Naive thymus-derived CD8-positive, alpha-beta T cell (primary cell): ENCODE measurements at regions not wholly inside any gene's neighbourhood (a gene's known extent, or its start where the extent isn't known, plus 50 kb on each side); places are given as distances from the start of the nearest gene placed in this dataset.
A peak's percentile ranks its signal among the peaks of the same experiment; 100 is the strongest.
"Not testable (repeated sequence)": the region's sequence is repeated elsewhere in the genome, so short reads cannot be mapped to it uniquely, and the experiment has no call there.

Source experiments
- ATAC-seq, 2 donors: fragments of 150-1000 bp; cut with Tn5 transposase in 1 of 2; sonication (Bioruptor Pico), chemical (Tn5 transposase) in 1 of 2; 1 replicate in 1 of 2; 2 replicates in 1 of 2; pipeline ENCODE4 v1.10.0; 2021; ENCODE audit warnings: mild to moderate bottlenecking in 2 of 2, moderate library complexity in 2 of 2
- POLR2A ChIA-PET: fragments of 350-600 bp; sonication (Branson Sonifier 250); formaldehyde crosslinking; loops from one replicate; lab custom pipeline; 2021; ENCODE audit warnings: antibody characterized with exemption; lab: Charles Lee
- DNase-seq, 10 donors: peaks; one replicate each; pipeline versions ENCODE4 v3.0.0 to v3.0.0-alpha.2; 2020 to 2022
- H3K27ac Mint-ChIP-seq, 10 donors: one replicate each; pipeline ENCODE4 v1.8.0; 2020 to 2022; ENCODE audit warnings: mild to moderate bottlenecking in 10 of 10, mixed read lengths in 10 of 10, moderate library complexity in 4 of 10, inconsistent platforms in 1 of 10
- H3K27me3 Mint-ChIP-seq, 5 donors: one replicate each; pipeline ENCODE4 v1.8.0; 2021 to 2022; ENCODE audit warnings: mixed read lengths in 5 of 5
- H3K36me3 Mint-ChIP-seq, 3 donors: one replicate each; pipeline ENCODE4 v1.8.0; 2020 to 2022; ENCODE audit warnings: mixed read lengths in 3 of 3, mild to moderate bottlenecking in 2 of 3, inconsistent platforms in 1 of 3
- H3K4me1 Mint-ChIP-seq, 4 donors: one replicate each; pipeline ENCODE4 v1.8.0; 2021 to 2022; ENCODE audit warnings: mixed read lengths in 4 of 4
- H3K4me3 Mint-ChIP-seq, 10 donors: one replicate each; pipeline ENCODE4 v1.8.0; 2020 to 2022; ENCODE audit warnings: mild to moderate bottlenecking in 10 of 10, mixed read lengths in 10 of 10, moderate library complexity in 6 of 10, inconsistent platforms in 1 of 10
- H3K9me3 Mint-ChIP-seq, 9 donors: one replicate each; pipeline ENCODE4 v1.8.0; 2020 to 2022; ENCODE audit warnings: mixed read lengths in 9 of 9, mild to moderate bottlenecking in 3 of 9, inconsistent platforms in 1 of 9, moderate library complexity in 1 of 9

DNA sequence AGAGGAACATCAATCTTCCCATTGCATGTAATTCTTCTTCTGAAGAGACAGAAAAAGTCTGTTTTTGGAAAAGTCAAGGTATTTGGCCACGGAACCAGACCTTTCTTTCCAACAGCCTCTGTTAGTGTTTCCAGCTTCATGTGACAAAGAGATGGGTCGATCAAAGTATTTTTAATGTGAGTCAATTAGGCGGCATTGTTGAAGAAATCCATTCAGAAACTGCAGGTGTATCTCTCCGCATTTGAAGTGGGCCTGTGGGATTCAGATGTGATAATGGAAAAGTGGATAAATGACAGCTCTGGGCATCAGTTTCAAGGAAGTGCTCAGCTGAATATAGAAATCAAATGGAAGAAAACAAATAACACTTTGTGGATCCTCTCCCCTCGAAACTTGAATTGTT, 143.1 kb upstream of the CHL1 start:
- ATAC-seq, H3K36me3 Mint-ChIP-seq, H3K4me3 Mint-ChIP-seq, DNase-seq, H3K4me1 Mint-ChIP-seq, H3K27ac Mint-ChIP-seq, POLR2A ChIA-PET: not testable (repeated sequence)
- peaks cover 0 to 15% (median 6%) of the 10 kb centered on the region in 5 donors for H3K27me3 Mint-ChIP-seq
- H3K9me3 Mint-ChIP-seq = peaks cover 0 to 11% (median 4%) of the 10 kb centered on the region in 9 donors

DNA sequence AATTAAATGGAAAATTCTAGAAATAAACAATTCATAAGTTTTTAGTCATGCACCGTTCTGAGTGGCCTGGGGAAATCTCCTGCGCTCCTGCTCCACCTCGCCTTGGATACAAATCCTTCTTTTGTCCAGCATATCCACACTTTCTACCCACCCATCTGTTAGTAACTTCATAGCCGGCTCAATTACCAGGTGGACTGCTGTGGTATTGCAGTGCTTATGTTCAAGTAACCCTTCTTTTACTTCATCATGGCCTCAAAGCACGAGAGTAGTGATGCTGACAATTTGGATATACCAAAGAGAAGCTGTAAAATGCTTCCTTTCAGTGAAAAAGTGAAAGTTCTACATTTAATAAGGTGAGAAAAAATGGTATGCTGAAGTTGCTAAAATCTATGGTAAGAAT, 142.3 kb upstream of the CHL1 start:
- H3K9me3 Mint-ChIP-seq = peaks cover 0 to 11% (median 3%) of the 10 kb centered on the region in 9 donors
- H3K4me1 Mint-ChIP-seq = no peaks in the 10 kb centered on the region
- no peak overlapping the region for H3K27ac Mint-ChIP-seq
- DNase-seq = no peak
- POLR2A ChIA-PET = no interaction called here
- peaks cover 0 to 7% (median 1%) of the 10 kb centered on the region in 5 donors for H3K27me3 Mint-ChIP-seq
- peaks cover 0 to 5% (median 2%) of the 10 kb centered on the region in 3 donors for H3K36me3 Mint-ChIP-seq
- no peak for ATAC-seq
- H3K4me3 Mint-ChIP-seq = no peak overlapping the region

DNA sequence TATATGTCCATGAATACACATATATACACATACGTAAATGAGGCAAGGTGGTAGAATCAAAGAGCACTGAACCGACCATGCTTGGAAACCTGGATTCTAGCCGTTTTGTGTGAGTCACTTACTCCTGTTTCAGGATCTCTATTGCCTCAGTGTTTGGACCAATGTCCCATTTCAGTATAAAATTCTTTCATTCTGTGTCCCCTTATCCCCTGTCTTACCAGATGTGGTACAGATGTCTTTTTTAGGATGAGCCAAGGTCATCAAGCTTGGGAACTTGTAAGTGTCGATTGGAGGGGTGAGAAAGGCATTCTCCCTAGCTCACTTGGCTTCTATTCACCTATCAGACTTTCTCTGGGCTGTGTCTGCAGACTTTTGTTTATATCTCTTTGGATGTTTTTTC, 139.9 kb upstream of the CHL1 start:
- H3K4me1 Mint-ChIP-seq = no peaks in the 10 kb centered on the region
- no peak for ATAC-seq
- H3K27ac Mint-ChIP-seq = peak overlapping the region in 1 of 10 donors; percentile 33

DNA sequence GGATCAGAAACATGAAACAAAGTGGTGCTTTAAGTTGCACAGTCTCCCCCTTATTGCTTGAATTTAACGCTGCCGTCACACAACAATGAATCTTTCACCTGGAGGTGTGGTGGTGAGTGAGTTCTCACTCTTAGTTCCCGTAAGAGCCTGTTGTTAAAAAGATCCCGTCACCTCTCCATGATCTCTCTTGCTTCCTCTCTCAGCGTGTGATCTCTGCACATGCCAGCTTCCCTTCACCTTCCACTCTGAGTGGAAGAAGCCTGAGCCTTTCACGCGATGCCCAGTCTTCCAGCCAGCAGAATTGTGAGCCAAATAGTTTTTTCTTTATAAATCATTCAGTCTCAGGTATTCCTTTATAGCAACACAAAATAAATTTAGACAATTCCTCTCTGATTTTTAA, 136.7 kb upstream of the CHL1 start:
- ATAC-seq (no peak), DNase-seq (no peak)
- Mint-ChIP-seq H3K36me3 (no peaks in the 10 kb centered on the region), H3K4me1 (no peaks in the 10 kb centered on the region), H3K27me3 (peaks cover 3 to 29% (median 25%) of the 10 kb centered on the region in 5 donors), H3K4me3 (no peak overlapping the region), H3K9me3 (peaks cover 0 to 2% (median 0%) of the 10 kb centered on the region in 9 donors), H3K27ac (no peak overlapping the region)
- POLR2A ChIA-PET = no interaction called here

More for the DNA sequence above, 139.9 kb upstream of the CHL1 start:
- peaks cover 0 to 3% (median 0%) of the 10 kb centered on the region in 9 donors for H3K9me3 Mint-ChIP-seq
- H3K36me3 Mint-ChIP-seq = peaks cover 0 to under 1% (median 0%) of the 10 kb centered on the region in 3 donors
- POLR2A ChIA-PET = no interaction called here
- DNase-seq = no peak
- H3K4me3 Mint-ChIP-seq = no peak overlapping the region
- peaks cover 3 to 24% (median 14%) of the 10 kb centered on the region in 5 donors for H3K27me3 Mint-ChIP-seq

DNA sequence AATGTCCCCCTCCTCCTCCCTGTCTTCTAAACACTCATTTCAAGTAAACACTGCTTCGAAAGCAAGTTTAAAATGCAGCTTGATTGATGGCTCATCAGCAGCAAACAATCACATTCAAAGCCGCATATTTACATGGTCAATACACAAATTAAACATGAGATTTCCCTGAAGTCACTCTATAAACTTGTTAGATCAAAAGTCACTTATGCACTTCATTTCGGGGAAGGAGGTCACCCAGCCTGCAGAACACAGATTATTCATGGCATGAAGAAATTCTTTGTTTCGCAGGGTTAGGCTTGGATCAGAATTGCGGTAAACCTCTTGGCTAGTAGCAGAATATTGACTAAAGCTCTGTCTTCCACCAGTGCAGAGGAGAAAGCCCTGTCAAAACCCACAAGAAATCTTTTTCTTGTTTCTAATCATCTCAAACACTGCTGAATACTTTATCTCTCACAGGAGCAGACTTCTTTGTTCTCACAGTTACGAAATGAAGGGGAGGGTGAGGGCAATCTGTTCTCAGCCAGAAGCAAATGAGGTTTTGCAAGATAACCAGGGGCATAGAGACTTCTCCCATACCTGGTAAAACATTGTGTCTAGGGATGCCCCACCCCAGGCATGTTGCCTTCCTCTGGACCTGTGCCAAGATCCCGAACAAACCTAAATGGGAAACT, 133.3 kb upstream of the CHL1 start:
- H3K36me3 Mint-ChIP-seq = no peaks in the 10 kb centered on the region
- ATAC-seq = no peak
- no peaks in the 10 kb centered on the region for H3K4me1 Mint-ChIP-seq
- POLR2A ChIA-PET = no interaction called here
- H3K9me3 Mint-ChIP-seq = peaks cover 0 to 5% (median 0%) of the 10 kb centered on the region in 9 donors
- no peak overlapping the region for H3K27ac Mint-ChIP-seq
- H3K27me3 Mint-ChIP-seq = peaks cover 7 to 43% (median 23%) of the 10 kb centered on the region in 5 donors
- DNase-seq = no peak
- no peak overlapping the region for H3K4me3 Mint-ChIP-seq

DNA sequence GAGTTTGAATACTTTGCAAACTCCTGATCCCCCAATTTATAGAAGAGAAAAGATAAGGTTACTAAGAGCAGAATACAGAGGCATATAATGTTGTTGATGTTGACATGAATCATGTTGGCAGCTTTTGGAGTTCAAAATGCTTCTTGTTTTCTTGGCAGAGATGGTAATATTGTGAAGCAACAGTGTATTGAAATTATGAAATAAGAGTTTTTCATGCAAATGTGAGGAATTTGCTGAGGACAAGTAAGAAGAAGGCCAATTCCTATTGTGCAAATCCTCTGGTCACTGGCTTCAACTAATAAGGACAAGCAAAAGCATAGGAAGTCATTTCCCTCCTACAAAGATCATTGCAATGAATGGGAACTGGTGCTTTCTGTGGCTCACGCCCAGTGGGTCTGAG, 126.9 kb upstream of the CHL1 start:
- Mint-ChIP-seq H3K27me3 (peaks cover 6 to 48% (median 11%) of the 10 kb centered on the region in 5 donors), H3K4me3 (no peak overlapping the region), H3K4me1 (no peaks in the 10 kb centered on the region), H3K36me3 (no peaks in the 10 kb centered on the region), H3K27ac (no peak overlapping the region), H3K9me3 (peaks cover 0 to 11% (median 0%) of the 10 kb centered on the region in 9 donors)
- DNase-seq = no peak
- POLR2A ChIA-PET = no interaction called here
- ATAC-seq = no peak

DNA sequence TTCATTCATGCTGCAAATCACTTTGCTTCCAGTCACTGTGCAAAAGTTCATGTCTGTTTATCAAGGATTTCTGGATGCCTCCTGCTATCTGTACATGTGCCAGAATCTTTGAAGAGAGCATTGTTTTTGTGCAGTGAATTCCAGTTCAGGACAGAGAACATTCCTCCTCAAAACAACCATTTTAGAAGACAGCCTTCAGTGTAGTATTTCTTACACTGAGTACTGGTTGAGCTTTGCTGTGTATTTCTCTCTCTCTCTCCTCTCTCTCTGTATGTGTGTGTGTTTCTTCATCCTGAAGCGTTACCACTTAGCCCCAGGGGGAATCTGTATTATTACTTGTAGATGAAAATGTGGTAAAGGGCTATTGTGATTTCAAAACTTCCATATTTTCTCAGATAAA, 123.8 kb upstream of the CHL1 start:
- DNase-seq (no peak), ATAC-seq (no peak)
- POLR2A ChIA-PET = no interaction called here
- no peak overlapping the region for H3K4me3 Mint-ChIP-seq
- H3K4me1 Mint-ChIP-seq = no peaks in the 10 kb centered on the region
- no peak overlapping the region for H3K27ac Mint-ChIP-seq
- H3K9me3 Mint-ChIP-seq = peaks cover 0 to 10% (median 0%) of the 10 kb centered on the region in 9 donors
- peaks cover 3 to 34% (median 11%) of the 10 kb centered on the region in 5 donors for H3K27me3 Mint-ChIP-seq
- H3K36me3 Mint-ChIP-seq = no peaks in the 10 kb centered on the region

DNA sequence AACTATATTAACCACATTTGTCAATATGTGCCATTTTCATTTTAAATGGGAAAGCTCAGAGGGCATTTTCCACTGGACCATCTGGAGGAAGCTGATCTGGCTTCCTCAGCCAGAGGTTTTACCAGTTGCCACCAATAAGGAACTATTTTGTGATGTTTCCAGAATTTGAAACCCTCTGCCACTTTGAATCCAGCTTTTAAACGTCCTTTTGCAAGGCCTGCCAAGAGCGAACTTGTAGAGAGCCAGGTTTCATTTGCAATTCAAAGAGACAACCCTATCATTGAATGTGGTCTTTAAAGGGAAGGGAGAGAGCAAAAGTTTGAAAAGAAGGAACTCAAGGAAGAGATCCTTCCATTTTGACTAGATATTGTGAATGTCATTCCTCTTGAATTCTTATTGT, 123.3 kb upstream of the CHL1 start:
- no peaks in the 10 kb centered on the region for H3K4me1 Mint-ChIP-seq
- POLR2A ChIA-PET = no interaction called here
- H3K9me3 Mint-ChIP-seq = peaks cover 0 to 10% (median 0%) of the 10 kb centered on the region in 9 donors
- no peaks in the 10 kb centered on the region for H3K36me3 Mint-ChIP-seq
- H3K27ac Mint-ChIP-seq = no peak overlapping the region
- no peak overlapping the region for H3K4me3 Mint-ChIP-seq
- no peak for DNase-seq
- H3K27me3 Mint-ChIP-seq = peaks cover 3 to 34% (median 9%) of the 10 kb centered on the region in 5 donors
- ATAC-seq = no peak

DNA sequence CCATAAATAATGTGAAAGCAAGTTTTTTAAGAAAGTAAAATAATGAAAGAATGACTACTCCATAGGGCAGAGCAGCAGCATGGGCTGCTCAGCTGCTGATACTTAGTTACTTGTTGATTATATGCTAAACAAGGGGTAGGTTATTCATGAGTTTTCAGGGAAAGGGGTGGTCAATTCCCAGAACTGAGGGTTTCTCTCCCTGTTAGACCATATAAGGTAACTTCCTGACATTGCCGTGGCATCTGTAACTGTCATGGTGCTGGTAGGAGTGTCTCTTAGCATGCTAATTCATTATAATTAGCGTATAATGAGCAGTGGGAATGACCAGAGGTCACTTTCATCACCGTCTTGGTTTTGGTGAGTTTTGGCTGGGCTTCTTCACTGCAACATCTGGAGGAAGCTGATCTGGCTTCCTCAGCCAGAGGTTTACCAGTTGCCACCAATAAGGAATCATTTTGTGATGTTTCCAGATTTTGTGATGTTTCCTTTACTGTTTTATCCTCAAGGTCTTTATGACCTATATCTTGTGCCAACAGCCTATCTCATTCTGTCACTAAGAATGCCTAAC, 121.8 kb upstream of the CHL1 start:
- POLR2A ChIA-PET = no interaction called here
- no peak for ATAC-seq
- H3K4me3 Mint-ChIP-seq = no peak overlapping the region
- peaks cover 1 to 34% (median 8%) of the 10 kb centered on the region in 5 donors for H3K27me3 Mint-ChIP-seq
- no peak overlapping the region for H3K27ac Mint-ChIP-seq
- no peaks in the 10 kb centered on the region for H3K4me1 Mint-ChIP-seq
- H3K9me3 Mint-ChIP-seq = peaks cover 0 to 10% (median 0%) of the 10 kb centered on the region in 9 donors
- H3K36me3 Mint-ChIP-seq = no peaks in the 10 kb centered on the region
- DNase-seq = no peak

DNA sequence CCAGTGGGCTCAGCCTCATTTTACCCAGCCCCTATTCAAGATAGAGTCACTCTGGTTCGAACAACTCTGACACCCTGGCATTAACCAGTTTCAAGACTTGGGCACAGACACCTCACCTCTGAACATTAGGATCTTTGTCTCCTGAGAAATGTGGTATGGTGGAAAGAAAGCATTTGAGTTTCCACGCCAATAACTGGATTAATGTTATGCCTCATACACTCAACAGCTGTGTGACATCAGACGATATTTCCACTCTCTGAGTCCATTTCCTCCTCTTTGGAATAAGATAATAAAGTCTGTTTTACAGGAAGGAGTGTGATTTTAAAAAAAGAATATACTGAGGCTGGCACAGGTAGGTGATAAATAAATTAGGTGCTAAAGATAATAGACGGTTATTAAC, 121.3 kb upstream of the CHL1 start:
- Mint-ChIP-seq H3K4me1 (no peaks in the 10 kb centered on the region), H3K27me3 (peaks cover 1 to 34% (median 8%) of the 10 kb centered on the region in 5 donors), H3K4me3 (no peak overlapping the region), H3K27ac (no peak overlapping the region), H3K9me3 (peaks cover 0 to 10% (median 0%) of the 10 kb centered on the region in 9 donors), H3K36me3 (peaks cover 0 to under 1% (median 0%) of the 10 kb centered on the region in 3 donors)
- POLR2A ChIA-PET = no interaction called here
- ATAC-seq = no peak
- no peak for DNase-seq

DNA sequence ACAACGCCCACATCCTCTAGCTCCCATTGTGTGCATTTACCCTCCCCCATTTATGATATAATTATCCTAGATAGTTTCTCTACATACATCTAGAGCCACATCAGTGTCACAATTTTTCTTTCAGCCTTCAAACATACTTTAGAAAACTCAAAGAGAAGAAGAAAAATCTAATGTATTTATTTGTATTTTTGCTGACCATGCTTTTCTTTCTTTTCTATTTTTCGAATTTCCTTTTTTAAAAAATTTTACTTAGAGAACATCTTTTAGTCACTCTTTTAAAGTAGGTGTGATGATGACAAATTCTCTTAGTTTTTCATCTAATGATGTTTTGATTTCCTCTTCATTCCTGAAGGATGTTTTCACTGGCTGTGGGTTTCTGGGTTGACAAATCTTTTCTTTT, 117.0 kb upstream of the CHL1 start:
- no peak overlapping the region for H3K27ac Mint-ChIP-seq
- H3K4me1 Mint-ChIP-seq = no peaks in the 10 kb centered on the region
- no peak for ATAC-seq
- POLR2A ChIA-PET = no interaction called here
- H3K36me3 Mint-ChIP-seq = peaks cover 0 to 4% (median 0%) of the 10 kb centered on the region in 3 donors
- DNase-seq = no peak
- H3K27me3 Mint-ChIP-seq = peaks cover 4 to 12% (median 6%) of the 10 kb centered on the region in 5 donors
- H3K4me3 Mint-ChIP-seq = no peak overlapping the region
- peaks cover 0 to 13% (median 0%) of the 10 kb centered on the region in 9 donors for H3K9me3 Mint-ChIP-seq

DNA sequence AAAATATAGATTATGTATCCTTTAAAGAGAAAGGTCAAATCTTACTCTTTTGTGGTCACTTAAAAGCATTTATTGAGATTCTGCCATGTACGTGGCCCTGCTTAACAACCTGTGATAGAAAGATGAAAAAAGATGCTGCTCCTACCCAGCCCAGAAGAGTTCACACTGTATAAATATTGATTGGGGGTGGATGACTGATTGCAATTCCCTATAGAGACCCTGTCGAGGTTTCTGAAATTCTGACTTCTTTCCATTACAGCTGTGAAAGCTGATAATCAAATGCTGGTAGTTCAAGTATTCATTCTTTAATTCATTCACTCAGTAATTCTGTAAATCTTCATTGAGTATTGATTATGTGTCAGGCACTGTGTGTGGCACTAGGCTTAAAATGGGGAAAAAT, 114.1 kb upstream of the CHL1 start:
- Mint-ChIP-seq H3K27ac (no peak overlapping the region), H3K9me3 (peaks cover 0 to 11% (median 0%) of the 10 kb centered on the region in 9 donors), H3K4me3 (no peak overlapping the region), H3K27me3 (peaks cover 3 to 12% (median 7%) of the 10 kb centered on the region in 5 donors), H3K36me3 (peaks cover 0 to 4% (median 0%) of the 10 kb centered on the region in 3 donors), H3K4me1 (no peaks in the 10 kb centered on the region)
- POLR2A ChIA-PET = no interaction called here
- ATAC-seq (no peak), DNase-seq (no peak)

DNA sequence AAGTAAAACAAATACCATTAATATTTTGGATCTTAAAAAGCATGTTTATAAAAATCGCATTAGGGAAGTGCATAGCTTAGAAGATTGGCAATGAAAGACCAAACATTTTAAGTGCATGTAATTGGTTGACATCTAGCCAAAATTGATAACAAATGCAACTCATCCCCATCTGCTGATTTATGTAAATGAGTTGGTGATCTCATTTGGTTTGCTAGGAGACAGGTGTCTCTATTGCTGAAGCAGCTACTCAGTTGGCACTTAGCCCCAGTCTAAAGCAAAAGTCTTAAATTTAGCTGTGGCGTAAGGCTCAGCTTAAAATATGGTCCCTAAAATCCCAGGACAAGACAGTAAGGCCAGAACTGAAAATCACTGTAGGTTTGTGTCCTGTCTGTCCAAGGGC, 113.5 kb upstream of the CHL1 start:
- Mint-ChIP-seq H3K27ac (no peak overlapping the region), H3K36me3 (peaks cover 0 to 4% (median 0%) of the 10 kb centered on the region in 3 donors), H3K4me1 (no peaks in the 10 kb centered on the region), H3K27me3 (peaks cover 4 to 12% (median 9%) of the 10 kb centered on the region in 5 donors), H3K9me3 (peaks cover 0 to 11% (median 0%) of the 10 kb centered on the region in 9 donors), H3K4me3 (no peak overlapping the region)
- no peak for DNase-seq
- POLR2A ChIA-PET = no interaction called here
- no peak for ATAC-seq
